CD4-positive, alpha-beta T cell treated with Interleukin-4 for 4 hours (primary cell): ENCODE measurements at regions not wholly inside any gene's neighbourhood (a gene's known extent, or its start where the extent isn't known, plus 50 kb on each side); places are given as distances from the start of the nearest gene placed in this dataset.

Experiments
- DNase-seq: peaks from one replicate; pipeline ENCODE4 v3.0.0-alpha.2; 2020

DNA sequence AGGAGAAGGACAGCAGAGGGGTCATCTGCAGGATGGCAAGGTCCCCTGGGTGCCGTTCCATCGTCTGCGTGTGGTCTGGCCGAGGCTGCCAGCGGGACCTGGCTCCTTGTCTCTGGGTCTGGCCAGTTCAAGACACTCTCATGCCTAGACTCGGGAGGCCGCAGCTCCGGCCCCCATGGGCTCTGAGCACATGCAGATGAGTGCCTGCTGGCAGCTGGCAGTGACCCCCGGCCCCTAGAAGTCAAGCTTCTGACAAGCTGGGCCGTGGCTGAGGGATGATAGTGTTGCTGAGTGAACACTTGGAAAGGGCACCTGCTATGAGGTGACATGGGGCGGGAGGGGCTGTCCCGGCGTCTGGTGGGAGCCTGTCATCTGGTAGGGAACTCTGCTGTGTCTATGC is 1180.6 kb downstream of the BRD1 start:
- DNase-seq: no peak

DNA sequence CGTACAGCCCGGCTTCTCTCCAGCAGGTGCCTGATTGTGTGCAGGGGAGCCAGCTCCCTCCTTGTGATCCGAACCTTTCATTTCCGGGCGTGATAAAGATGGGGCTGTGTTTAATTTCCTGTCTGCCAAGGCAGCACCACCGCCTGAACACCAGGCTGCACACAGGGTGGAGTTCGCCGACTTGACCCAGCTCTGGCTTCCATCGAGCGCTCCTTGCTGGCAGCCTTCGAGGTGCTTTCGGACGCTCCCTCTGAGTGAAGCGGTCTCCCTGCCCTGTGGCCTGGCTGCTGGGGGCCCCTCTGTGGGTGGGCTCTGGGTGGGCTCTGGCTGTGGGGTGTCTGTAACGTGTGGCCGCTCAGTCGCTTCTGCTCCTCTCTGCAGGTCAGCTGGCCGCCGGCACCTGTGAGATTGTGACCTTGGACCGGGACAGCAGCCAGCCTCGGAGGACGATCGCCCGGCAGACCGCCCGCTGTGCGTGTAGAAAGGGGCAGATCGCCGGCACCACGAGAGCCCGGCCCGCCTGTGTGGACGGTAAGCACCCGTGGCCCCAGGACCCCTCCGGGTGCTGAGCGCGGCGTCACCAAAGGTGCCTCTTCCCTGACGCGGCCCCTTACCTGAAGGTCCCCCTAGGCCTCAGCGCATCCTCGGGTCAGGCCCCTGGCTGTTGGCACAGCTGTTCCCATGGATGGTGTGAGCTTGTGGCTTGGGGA is 1181.3 kb downstream of the BRD1 start:
- no peak for DNase-seq

DNA sequence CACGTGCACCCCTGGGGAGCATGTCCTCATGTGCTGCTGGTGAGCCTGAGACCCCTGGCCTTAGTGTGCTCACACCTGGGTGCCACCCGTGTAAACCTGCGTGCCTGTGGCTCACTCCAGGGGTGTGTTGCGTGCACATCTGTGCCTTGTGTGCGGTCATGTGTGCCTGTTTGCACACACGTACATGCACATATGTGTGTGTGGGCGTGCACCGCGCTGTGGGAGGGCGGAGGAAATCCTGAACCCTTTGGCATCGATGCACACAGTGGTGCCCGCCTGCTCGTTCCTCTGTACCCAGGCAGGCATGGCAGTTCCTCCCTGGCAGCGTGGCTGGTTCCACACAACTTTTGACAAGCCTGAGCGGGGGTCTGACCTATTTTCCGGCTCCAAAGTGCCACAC is 1181.9 kb downstream of the BRD1 start:
- no peak for DNase-seq

DNA sequence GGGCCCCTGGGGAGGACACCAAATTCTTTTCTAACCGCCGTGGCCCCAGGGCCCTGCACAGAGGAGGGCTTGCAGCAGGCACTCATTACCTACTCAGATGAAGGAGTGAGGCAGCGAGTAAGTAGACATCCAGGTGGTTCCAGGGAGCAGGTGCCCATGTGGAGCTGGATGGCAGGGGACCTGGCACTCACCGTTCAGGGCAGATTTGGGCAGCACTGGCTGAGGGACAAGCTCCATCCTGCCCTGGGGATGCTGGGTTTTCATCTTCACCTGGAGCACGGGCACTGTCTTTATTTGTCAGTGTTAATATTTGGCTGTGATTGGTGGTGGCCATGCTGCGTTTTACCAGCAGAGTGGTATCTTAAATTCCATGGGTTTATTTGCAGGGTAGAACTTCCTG is 1182.7 kb downstream of the BRD1 start:
- no peak for DNase-seq

DNA sequence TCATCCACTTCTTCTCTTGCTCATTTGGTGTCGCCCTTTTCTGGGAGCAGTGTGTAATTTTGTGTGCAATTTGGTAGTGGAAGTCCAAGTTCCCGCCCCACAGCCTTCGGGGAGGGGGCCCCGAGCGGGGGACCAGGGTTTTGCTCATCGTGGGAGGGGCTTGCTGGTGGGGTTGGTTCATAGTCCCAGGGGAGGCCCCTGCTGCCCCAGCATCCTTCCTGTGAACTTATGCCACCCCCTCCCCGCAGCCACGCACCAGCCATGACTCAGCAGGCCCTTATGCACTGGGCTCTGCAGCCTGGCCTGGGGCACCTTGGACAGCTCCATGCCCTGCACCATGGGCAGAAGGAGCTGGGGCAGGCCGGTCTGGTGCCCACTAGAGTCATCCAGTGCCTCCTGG is 1183.6 kb downstream of the BRD1 start:
- DNase-seq: no peak

GRCh38 chr22:48643066-48643731 is 1184.5 kb downstream of the BRD1 start:
- DNase-seq: no peak

DNA sequence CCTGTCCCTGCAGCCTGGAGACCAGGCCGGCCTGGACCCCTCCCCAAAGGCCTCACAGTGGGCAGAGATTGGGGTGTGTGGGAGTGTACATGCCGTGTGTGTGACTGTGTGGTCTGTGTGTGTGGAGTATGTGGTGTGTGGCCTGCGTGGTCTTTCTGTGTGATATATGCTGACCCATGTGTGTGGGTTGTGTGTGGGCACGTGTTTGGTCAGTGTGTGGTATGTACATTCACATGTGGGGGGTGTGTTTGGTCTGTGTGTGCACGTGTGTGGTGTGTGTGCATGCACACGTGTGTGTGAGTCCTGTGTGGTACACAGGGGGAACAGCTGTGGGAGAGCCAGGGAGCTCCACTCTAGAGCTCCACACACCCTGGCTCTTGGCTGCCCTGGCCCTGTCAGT is 1185.1 kb downstream of the BRD1 start:
- DNase-seq: no peak

GRCh38 chr22:48641906-48642475 is 1185.7 kb downstream of the BRD1 start:
- DNase-seq: no peak

- DNase-seq: no peak
Observed at GRCh38 chr22:48640890-48641841, 1186.5 kb downstream of the BRD1 start.

GRCh38 chr22:48639896-48640748 is 1187.6 kb downstream of the BRD1 start:
- DNase-seq: no peak

GRCh38 chr22:48639021-48639795 is 1188.5 kb downstream of the BRD1 start:
- no peak for DNase-seq

DNA sequence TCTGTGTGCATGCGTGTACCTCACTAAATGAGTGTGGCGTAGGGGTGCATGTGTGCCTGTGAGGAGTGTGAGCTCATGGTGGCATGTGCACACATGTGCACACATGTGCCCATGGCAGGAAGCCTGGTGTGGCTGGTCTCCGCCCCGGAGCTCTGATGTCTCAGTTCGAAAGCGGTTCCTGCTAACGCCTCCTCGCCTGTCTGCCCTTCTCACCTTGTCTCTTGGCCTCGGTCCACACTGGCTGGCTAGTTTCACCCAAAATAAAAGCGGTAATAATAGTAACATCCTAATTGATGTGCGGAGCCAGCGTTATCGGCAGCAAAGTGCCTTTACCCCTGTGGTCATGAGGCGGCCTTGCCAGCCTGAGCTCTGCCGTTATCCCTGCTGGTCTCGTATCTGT is 1190.4 kb downstream of the BRD1 start:
- DNase-seq: no peak

DNA sequence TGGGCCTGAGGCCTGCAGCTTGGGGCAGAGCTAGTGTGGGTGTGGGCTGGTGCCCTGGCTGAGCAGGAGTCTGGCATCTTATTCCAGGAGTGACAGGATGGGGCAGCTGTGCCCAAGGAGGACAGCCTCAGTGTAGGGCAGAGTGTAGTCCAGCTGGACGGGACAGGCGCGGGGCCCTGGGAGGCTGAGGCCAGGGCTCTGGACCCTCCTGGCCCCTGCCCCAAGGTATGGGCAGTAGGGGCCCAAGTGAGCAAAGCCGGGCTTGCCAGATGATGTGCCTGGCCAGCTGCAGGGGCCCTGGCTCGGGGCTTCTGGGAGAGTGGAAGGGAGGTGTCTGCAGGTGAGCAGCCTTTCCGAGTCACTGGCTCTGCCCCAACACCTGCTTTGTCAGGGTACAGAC is 1190.9 kb downstream of the BRD1 start:
- no peak for DNase-seq

DNA sequence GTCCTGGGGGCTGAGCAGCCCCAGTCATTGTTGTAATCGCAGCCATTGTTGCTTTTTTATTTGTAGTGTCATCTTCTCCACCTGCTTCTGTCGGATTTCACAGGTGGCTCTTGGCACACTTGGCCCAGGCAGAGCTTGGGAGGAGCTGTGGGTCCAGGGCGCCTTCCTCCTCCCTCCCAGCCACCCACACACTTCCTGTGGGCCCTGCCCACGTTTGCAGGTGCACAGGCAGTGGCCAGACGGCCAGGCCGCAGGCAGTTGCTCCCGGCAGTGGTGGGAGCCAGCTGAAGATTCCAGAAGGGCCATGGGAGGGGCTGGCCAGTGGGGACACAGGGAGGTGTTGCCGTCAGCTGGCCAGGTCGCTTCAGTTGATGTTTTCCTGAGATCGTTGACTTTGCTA is 1191.9 kb downstream of the BRD1 start:
- DNase-seq: no peak

- DNase-seq: no peak
Observed at GRCh38 chr22:48635031-48635430, 1192.6 kb downstream of the BRD1 start.

- DNase-seq: no peak
Observed at GRCh38 chr22:48633996-48634836, 1193.5 kb downstream of the BRD1 start.

DNA sequence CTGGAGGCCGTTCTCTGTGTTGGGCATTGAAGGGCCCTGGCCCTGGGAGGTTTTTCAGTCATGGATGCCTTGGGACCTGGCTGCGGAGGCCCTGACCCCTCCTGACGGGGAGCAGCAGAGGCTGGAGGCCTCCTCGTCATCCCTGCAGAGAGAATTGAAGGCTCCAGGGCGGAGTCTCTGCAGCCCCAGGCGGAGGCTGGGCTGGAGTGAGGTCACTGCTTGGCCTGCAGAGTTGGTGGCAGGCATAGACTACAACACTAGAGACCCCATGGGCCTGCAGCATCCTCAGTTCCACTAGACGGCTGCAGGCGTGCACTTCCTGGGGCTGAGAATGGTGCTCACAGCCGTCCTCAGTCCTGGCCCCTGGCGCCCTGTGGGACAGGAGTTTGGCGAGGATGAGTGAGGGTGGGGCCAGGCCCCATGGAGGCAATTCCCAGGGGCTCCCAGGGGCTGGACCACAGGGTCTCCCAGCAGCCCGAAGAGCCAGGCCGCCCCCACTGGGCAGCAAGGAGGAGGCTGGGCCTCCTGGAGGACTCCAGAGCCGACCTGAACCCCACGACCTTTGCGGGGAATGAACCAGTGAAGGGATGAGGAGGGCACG is 1194.9 kb downstream of the BRD1 start:
- DNase-seq: no peak

DNA sequence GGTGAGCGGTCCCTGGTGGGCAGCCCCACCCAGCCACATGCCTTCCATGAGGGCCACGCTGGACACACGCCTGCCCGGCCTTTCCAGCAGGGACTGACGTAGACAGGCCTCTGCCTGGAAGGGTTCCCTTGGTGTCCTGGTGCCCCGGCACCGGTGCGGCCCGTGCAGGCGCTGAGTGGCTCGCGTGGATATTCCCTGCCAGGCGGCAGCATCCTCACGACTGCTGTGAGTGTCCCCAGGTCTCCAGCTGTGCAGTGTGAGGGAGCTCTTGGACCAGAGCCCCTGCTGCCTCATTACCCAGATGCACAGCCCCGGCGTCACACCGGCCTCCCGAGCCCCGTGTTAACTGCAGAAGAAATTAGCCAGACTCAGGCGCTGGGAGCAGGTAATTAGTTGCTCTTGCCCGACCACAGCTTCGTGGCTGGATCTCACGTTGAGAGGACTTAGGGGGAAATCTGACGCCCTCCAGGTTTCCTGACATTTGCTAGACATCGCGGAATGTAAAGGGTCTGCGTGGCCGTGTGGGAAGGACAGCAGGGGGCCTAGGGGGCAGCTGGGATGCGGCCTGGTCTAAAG is 1196.3 kb downstream of the BRD1 start:
- DNase-seq: no peak

DNA sequence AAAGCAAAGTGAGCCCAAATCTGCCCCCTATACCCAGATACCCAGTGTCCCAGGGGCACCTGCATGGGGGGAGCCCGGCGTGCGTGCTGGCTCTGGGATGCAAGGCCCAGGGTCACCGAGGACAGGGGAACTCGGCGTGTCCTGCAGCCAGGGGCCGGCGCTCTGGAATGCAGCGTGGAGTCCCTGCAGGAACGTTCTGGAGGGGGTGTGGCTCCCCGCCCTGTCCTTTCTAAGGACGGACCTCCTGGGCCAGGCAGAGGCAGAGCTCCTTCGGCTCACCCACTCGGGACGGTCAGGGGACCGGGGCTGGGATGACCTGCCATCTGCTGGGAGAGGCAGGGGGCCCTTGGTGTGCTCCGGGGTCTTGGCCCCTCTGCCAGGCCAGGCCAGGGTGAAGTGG is 1196.8 kb downstream of the BRD1 start:
- DNase-seq: no peak

- no peak for DNase-seq
Observed at GRCh38 chr22:48630433-48630754, 1197.3 kb downstream of the BRD1 start.
